ENCODE measurements at regions not wholly inside any gene's neighbourhood (a gene's known extent, or its start where the extent isn't known, plus 50 kb on each side); places are given as distances from the start of the nearest gene placed in this dataset.

DNA sequence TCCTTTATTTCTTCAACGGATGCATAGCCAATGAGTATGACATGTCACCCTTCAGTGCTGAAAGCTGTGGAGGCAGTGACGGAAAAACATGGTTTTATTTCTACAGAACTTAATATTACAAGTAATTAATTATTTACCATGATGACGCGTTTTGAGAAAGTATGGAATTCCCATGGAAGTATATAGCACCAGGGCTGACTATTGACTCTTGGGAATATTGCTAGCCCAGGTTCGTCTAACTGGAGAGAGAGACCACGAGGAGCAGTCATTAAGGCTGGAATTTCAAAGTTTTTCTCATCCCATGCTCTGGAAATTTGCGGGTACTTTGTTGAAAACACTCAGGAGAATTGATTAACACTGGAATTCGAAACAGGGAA, 155.2 kb upstream of the PRSS16 start:
- FAIRE-seq (no peak), ATAC-seq (no peak), DNase-seq (ENCODE audit: low read depth, low spot score) (no peak)
- intact Hi-C loops (cut with micrococcal nuclease; ENCODE audit: unreplicated experiment) (no loop called here), in situ Hi-C loops (cut with MboI) (no loop called here)
- peak overlapping the region; percentile 48; the same call in 1 of the 2 replicates for H3K9ac ChIP-seq (ENCODE audit: control insufficient read depth, insufficient read depth, low read length)
- H3K36me3 ChIP-seq (ENCODE audit: control insufficient read depth in 2 of 2, insufficient read depth in 2 of 2, low read length in 1 of 2): no peaks in the 10 kb centered on the region
- CTCF ChIA-PET: no interaction called here
- no TSS peak for BruUV-seq (replicated peaks)
- RAD21 ChIA-PET (ENCODE audit: unreplicated experiment): no interaction called here
- 30% methylated on average over 8 of the region's 8 CpGs for WGBS (ENCODE audit: insufficient coverage, insufficient replicate concordance, low lambda C conversion rate, missing lambda C conversion rate)
- no peaks in the 10 kb centered on the region for H3K4me1 ChIP-seq (ENCODE audit: control insufficient read depth, insufficient read depth, low read length)
- no peaks in the 10 kb centered on the region for H4K20me1 ChIP-seq (ENCODE audit: control insufficient read depth, insufficient read depth)
- peak overlapping the region; percentile 55; the same call in 1 of the 2 replicates for H3K4me3 ChIP-seq
- H3K79me2 ChIP-seq (ENCODE audit: control insufficient read depth, insufficient read depth, low read length): no peaks in the 10 kb centered on the region
- peak overlapping the region; percentile 71 for H2AFZ ChIP-seq (ENCODE audit: control insufficient read depth, low read depth, low read length)
- no peaks in the 10 kb centered on the region; the same call in 2 of the 3 replicates for H3K9me3 ChIP-seq (replicated peaks; ENCODE audit: control insufficient read depth, insufficient read depth, low read length)
- no peaks in the 10 kb centered on the region for H3K27me3 ChIP-seq (replicated peaks in 1 of 2; ENCODE audit: control insufficient read depth in 2 of 2, insufficient read depth in 2 of 2, low read length in 1 of 2)
- peak overlapping the region; percentile 88 for H3K4me2 ChIP-seq (ENCODE audit: control insufficient read depth, insufficient read depth)
- POLR2A ChIA-PET: no interaction called here
- H3K27ac ChIP-seq (ENCODE audit: control insufficient read depth, insufficient read depth): no peak overlapping the region
- SMC1A ChIA-PET (ENCODE audit: uncharacterized antibody, unreplicated experiment): interaction anchor here (1.6 kb wide), 1 partner anchor 13 kb away, joined by 8 read pairs; no protein-coding TSS in a partner anchor
- TF ChIP-seq, protein P1, sequence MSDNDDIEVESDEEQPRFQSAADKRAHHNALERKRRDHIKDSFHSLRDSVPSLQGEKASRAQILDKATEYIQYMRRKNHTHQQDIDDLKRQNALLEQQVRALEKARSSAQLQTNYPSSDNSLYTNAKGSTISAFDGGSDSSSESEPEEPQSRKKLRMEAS (IDR thresholded peaks at IDR 0.05; ENCODE audit: low read depth, low read length): no peak
- TF ChIP-seq TAF1 (IDR thresholded peaks at IDR 0.05; ENCODE audit: borderline replicate concordance, low read depth, low read length) (no peak), RAD51 (IDR thresholded peaks at IDR 0.05) (no peak), RB1 (IDR thresholded peaks at IDR 0.05; ENCODE audit: borderline replicate concordance) (no peak), NFYA (IDR thresholded peaks at IDR 0.05; ENCODE audit: borderline replicate concordance, low read depth, low read length) (no peak), EZH2 (IDR thresholded peaks at IDR 0.05; ENCODE audit: borderline replicate concordance, control insufficient read depth, low read depth, low read length) (no peak), CEBPB (IDR thresholded peaks at IDR 0.05; ENCODE audit: borderline replicate concordance in 1 of 2, low read depth in 2 of 2, low read length in 2 of 2) (no peak), ETV6 (conservative IDR thresholded peaks at IDR 0.05 in 1 of 2, IDR thresholded peaks at IDR 0.05 in 1 of 2; ENCODE audit: borderline replicate concordance in 1 of 2, low read depth in 1 of 2) (no peak), PML (IDR thresholded peaks at IDR 0.05; ENCODE audit: low read length) (no peak), MYC (IDR thresholded peaks at IDR 0.05; ENCODE audit: insufficient read depth, insufficient read length, insufficient replicate concordance, low read length, severe bottlenecking) (no peak), ZNF207 (IDR thresholded peaks at IDR 0.05; ENCODE audit: borderline replicate concordance) (no peak), BACH1 (IDR thresholded peaks at IDR 0.05; ENCODE audit: borderline replicate concordance) (no peak)
- TF ChIP-seq, protein P2, sequence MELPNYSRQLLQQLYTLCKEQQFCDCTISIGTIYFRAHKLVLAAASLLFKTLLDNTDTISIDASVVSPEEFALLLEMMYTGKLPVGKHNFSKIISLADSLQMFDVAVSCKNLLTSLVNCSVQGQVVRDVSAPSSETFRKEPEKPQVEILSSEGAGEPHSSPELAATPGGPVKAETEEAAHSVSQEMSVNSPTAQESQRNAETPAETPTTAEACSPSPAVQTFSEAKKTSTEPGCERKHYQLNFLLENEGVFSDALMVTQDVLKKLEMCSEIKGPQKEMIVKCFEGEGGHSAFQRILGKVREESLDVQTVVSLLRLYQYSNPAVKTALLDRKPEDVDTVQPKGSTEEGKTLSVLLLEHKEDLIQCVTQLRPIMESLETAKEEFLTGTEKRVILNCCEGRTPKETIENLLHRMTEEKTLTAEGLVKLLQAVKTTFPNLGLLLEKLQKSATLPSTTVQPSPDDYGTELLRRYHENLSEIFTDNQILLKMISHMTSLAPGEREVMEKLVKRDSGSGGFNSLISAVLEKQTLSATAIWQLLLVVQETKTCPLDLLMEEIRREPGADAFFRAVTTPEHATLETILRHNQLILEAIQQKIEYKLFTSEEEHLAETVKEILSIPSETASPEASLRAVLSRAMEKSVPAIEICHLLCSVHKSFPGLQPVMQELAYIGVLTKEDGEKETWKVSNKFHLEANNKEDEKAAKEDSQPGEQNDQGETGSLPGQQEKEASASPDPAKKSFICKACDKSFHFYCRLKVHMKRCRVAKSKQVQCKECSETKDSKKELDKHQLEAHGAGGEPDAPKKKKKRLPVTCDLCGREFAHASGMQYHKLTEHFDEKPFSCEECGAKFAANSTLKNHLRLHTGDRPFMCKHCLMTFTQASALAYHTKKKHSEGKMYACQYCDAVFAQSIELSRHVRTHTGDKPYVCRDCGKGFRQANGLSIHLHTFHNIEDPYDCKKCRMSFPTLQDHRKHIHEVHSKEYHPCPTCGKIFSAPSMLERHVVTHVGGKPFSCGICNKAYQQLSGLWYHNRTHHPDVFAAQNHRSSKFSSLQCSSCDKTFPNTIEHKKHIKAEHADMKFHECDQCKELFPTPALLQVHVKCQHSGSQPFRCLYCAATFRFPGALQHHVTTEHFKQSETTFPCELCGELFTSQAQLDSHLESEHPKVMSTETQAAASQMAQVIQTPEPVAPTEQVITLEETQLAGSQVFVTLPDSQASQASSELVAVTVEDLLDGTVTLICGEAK (IDR thresholded peaks at IDR 0.05; ENCODE audit: borderline replicate concordance): no peak
- TF ChIP-seq, protein P3, sequence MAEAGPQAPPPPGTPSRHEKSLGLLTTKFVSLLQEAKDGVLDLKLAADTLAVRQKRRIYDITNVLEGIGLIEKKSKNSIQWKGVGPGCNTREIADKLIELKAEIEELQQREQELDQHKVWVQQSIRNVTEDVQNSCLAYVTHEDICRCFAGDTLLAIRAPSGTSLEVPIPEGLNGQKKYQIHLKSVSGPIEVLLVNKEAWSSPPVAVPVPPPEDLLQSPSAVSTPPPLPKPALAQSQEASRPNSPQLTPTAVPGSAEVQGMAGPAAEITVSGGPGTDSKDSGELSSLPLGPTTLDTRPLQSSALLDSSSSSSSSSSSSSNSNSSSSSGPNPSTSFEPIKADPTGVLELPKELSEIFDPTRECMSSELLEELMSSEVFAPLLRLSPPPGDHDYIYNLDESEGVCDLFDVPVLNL (IDR thresholded peaks at IDR 0.05; ENCODE audit: low read depth, low read length): no peak
- TF ChIP-seq, protein P4, sequence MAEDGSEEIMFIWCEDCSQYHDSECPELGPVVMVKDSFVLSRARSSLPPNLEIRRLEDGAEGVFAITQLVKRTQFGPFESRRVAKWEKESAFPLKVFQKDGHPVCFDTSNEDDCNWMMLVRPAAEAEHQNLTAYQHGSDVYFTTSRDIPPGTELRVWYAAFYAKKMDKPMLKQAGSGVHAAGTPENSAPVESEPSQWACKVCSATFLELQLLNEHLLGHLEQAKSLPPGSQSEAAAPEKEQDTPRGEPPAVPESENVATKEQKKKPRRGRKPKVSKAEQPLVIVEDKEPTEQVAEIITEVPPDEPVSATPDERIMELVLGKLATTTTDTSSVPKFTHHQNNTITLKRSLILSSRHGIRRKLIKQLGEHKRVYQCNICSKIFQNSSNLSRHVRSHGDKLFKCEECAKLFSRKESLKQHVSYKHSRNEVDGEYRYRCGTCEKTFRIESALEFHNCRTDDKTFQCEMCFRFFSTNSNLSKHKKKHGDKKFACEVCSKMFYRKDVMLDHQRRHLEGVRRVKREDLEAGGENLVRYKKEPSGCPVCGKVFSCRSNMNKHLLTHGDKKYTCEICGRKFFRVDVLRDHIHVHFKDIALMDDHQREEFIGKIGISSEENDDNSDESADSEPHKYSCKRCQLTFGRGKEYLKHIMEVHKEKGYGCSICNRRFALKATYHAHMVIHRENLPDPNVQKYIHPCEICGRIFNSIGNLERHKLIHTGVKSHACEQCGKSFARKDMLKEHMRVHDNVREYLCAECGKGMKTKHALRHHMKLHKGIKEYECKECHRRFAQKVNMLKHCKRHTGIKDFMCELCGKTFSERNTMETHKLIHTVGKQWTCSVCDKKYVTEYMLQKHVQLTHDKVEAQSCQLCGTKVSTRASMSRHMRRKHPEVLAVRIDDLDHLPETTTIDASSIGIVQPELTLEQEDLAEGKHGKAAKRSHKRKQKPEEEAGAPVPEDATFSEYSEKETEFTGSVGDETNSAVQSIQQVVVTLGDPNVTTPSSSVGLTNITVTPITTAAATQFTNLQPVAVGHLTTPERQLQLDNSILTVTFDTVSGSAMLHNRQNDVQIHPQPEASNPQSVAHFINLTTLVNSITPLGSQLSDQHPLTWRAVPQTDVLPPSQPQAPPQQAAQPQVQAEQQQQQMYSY (CRISPR knock-in tag; IDR thresholded peaks at IDR 0.05): no peak
